ENCODE measurements at regions not wholly inside any gene's neighbourhood (a gene's known extent, or its start where the extent isn't known, plus 50 kb on each side); places are given as distances from the start of the nearest gene placed in this dataset.

- ATAC-seq = no peak
- DNase-seq = no peak
- TF ChIP-seq CTCF (IDR thresholded peaks at IDR 0.05) = no peak
- intact Hi-C loops (cut with DNase I) = loop anchor here in 1 of 10 donors (5.0 kb wide), 2 partner anchors 91 to 104 kb away; partner anchors contain the start of gene PFN2
- Histone ChIP-seq H3K4me1 (peaks cover 0 to 21% (median 4%) of the 10 kb centered on the region in 12 donors), H3K9me3 (no peaks in the 10 kb centered on the region), H3K27me3 (no peaks in the 10 kb centered on the region), H3K27ac (peak overlapping the region in 3 of 12 donors; percentile 30 to 59 (median 55)), H3K36me3 (no peaks in the 10 kb centered on the region), H3K4me3 (no peak overlapping the region)
- WGBS, 4 donors = 98 to 100% (median 99%) methylated on average over 1 of the region's 1 CpG
These were observed 92.5 kb upstream of the PFN2 start for GRCh38 chr3:150063237-150063636.

GRCh38 chr3:150062492-150062891 is 91.8 kb upstream of the PFN2 start:
- ATAC-seq (peak; percentile 41 to 79 (median 62)), DNase-seq (no peak)
- TF ChIP-seq CTCF (IDR thresholded peaks at IDR 0.05) (no peak), POLR2A (IDR thresholded peaks at IDR 0.05) (no peak)
- Histone ChIP-seq H3K27me3 (no peaks in the 10 kb centered on the region), H3K27ac (peak overlapping the region in 9 of 12 donors; percentile 8 to 65 (median 55)), H3K4me1 (peaks cover 0 to 21% (median 4%) of the 10 kb centered on the region in 12 donors), H3K4me3 (peak overlapping the region in 5 of 12 donors; percentile 1 to 40 (median 29)), H3K36me3 (no peaks in the 10 kb centered on the region), H3K9me3 (no peaks in the 10 kb centered on the region)
- intact Hi-C loops (cut with DNase I) = loop anchor here in 1 of 10 donors (5.0 kb wide), 2 partner anchors 90 to 105 kb away; partner anchors contain the start of gene PFN2
- 32 to 58% (median 45%) methylated on average over 6 of the region's 6 CpGs for WGBS, 4 donors

GRCh38 chr3:150061288-150062024 is 90.8 kb upstream of the PFN2 start:
- DNase-seq = peak in 2 of 5 donors; percentile 29 to 52
- Histone ChIP-seq H3K9me3 (no peaks in the 10 kb centered on the region), H3K27ac (peak overlapping the region in 7 of 12 donors; percentile 1 to 63 (median 31)), H3K4me3 (no peak overlapping the region), H3K4me1 (peaks cover 0 to 21% (median 4%) of the 10 kb centered on the region in 12 donors), H3K36me3 (no peaks in the 10 kb centered on the region), H3K27me3 (no peaks in the 10 kb centered on the region)
- 53 to 64% (median 59%) methylated on average over 4 of the region's 4 CpGs for WGBS, 4 donors
- TF ChIP-seq CTCF (IDR thresholded peaks at IDR 0.05) (no peak), POLR2A (IDR thresholded peaks at IDR 0.05) (no peak)
- intact Hi-C loops (cut with DNase I) = loop anchor here in 1 of 10 donors (5.0 kb wide), 2 partner anchors 89 to 106 kb away; partner anchors contain the start of gene PFN2
- peak; percentile 43 to 86 (median 80) for ATAC-seq

- intact Hi-C loops (cut with DNase I) = loop anchor here in 1 of 10 donors (5.0 kb wide), 2 partner anchors 87 to 108 kb away; partner anchors contain the start of gene PFN2
- no peak for TF ChIP-seq POLR2A (IDR thresholded peaks at IDR 0.05)
- TF ChIP-seq CTCF (IDR thresholded peaks at IDR 0.05) = no peak
- H3K4me1 ChIP-seq = peaks cover 0 to 21% (median 4%) of the 10 kb centered on the region in 12 donors
- ATAC-seq (no peak), DNase-seq (no peak)
- no peak overlapping the region for H3K4me3 ChIP-seq
- no peak overlapping the region for H3K27ac ChIP-seq
- H3K27me3 ChIP-seq = no peaks in the 10 kb centered on the region
- H3K36me3 ChIP-seq = no peaks in the 10 kb centered on the region
- 84 to 90% (median 87%) methylated on average over 4 of the region's 4 CpGs for WGBS, 4 donors
- H3K9me3 ChIP-seq = no peaks in the 10 kb centered on the region
These were observed 89.0 kb upstream of the PFN2 start for GRCh38 chr3:150059729-150060128.
